ENCODE measurements at regions not wholly inside any gene's neighbourhood (a gene's known extent, or its start where the extent isn't known, plus 50 kb on each side); places are given as distances from the start of the nearest gene placed in this dataset.
A peak's percentile ranks its signal among the peaks of the same experiment; 100 is the strongest.
"Not testable (repeated sequence)": the region's sequence is repeated elsewhere in the genome, so short reads cannot be mapped to it uniquely, and the experiment has no call there.

GRCh38 chr7:16933296-16934279, 51.8 kb upstream of the AGR3 start:
- DNase-seq (ENCODE audit: low read depth): no peak

- DNase-seq (ENCODE audit: low read depth): peak; percentile 50
These were observed 53.0 kb upstream of the AGR3 start for GRCh38 chr7:16934722-16935340.

GRCh38 chr7:16935341-16935735, 53.6 kb upstream of the AGR3 start:
- DNase-seq (ENCODE audit: low read depth): no peak

GRCh38 chr7:16936626-16937422, 55.0 kb upstream of the AGR3 start:
- DNase-seq (ENCODE audit: low read depth): no peak

GRCh38 chr7:16939161-16939560, 57.4 kb upstream of the AGR3 start:
- DNase-seq (ENCODE audit: low read depth): no peak

GRCh38 chr7:16940776-16941175, 59.0 kb upstream of the AGR3 start:
- no peak for DNase-seq (ENCODE audit: low read depth)

GRCh38 chr7:16942929-16943509, 61.2 kb upstream of the AGR3 start:
- DNase-seq (ENCODE audit: low read depth): no peak

- no peak for DNase-seq (ENCODE audit: low read depth)
These were observed 63.2 kb upstream of the AGR3 start for GRCh38 chr7:16944936-16945335.

- no peak for DNase-seq (ENCODE audit: low read depth)
These were observed 63.6 kb upstream of the AGR3 start for GRCh38 chr7:16945372-16945771.

- DNase-seq (ENCODE audit: low read depth): not testable (repeated sequence)
These were observed 66.3 kb upstream of the AGR3 start for GRCh38 chr7:16948110-16948509.

- DNase-seq (ENCODE audit: low read depth): peak; percentile 25
These were observed 69.8 kb upstream of the AGR3 start for GRCh38 chr7:16951483-16952080.

GRCh38 chr7:16954321-16954720, 72.5 kb upstream of the AGR3 start:
- no peak for DNase-seq (ENCODE audit: low read depth)

- DNase-seq (ENCODE audit: low read depth): no peak
These were observed 76.9 kb upstream of the AGR3 start for GRCh38 chr7:16958724-16959123.

- no peak for DNase-seq (ENCODE audit: low read depth)
These were observed 78.7 kb upstream of the AGR3 start for GRCh38 chr7:16960337-16960965.

GRCh38 chr7:16961641-16962040, 79.9 kb upstream of the AGR3 start:
- peak; percentile 54 for DNase-seq (ENCODE audit: low read depth)

- no peak for DNase-seq (ENCODE audit: low read depth)
These were observed 81.3 kb upstream of the AGR3 start for GRCh38 chr7:16963044-16963443.

- not testable (repeated sequence) for DNase-seq (ENCODE audit: low read depth)
These were observed 83.9 kb upstream of the AGR3 start for GRCh38 chr7:16965697-16966096.

GRCh38 chr7:16967300-16967811, 85.6 kb upstream of the AGR3 start:
- DNase-seq (ENCODE audit: low read depth): peak; percentile 98

GRCh38 chr7:16970732-16971482, 89.1 kb upstream of the AGR3 start:
- no peak for DNase-seq (ENCODE audit: low read depth)

- DNase-seq (ENCODE audit: low read depth): no peak
These were observed 93.9 kb upstream of the AGR3 start for GRCh38 chr7:16975712-16976111.
